ENCODE measurements at regions not wholly inside any gene's neighbourhood (a gene's known extent, or its start where the extent isn't known, plus 50 kb on each side); places are given as distances from the start of the nearest gene placed in this dataset.

GRCh38 chr7:49229246-49229645 is 304.9 kb downstream of the CDC14C start:
- TF ChIP-seq, protein P1, sequence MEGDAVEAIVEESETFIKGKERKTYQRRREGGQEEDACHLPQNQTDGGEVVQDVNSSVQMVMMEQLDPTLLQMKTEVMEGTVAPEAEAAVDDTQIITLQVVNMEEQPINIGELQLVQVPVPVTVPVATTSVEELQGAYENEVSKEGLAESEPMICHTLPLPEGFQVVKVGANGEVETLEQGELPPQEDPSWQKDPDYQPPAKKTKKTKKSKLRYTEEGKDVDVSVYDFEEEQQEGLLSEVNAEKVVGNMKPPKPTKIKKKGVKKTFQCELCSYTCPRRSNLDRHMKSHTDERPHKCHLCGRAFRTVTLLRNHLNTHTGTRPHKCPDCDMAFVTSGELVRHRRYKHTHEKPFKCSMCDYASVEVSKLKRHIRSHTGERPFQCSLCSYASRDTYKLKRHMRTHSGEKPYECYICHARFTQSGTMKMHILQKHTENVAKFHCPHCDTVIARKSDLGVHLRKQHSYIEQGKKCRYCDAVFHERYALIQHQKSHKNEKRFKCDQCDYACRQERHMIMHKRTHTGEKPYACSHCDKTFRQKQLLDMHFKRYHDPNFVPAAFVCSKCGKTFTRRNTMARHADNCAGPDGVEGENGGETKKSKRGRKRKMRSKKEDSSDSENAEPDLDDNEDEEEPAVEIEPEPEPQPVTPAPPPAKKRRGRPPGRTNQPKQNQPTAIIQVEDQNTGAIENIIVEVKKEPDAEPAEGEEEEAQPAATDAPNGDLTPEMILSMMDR (IDR thresholded peaks at IDR 0.05): no peak
- TF ChIP-seq POLR2A (IDR thresholded peaks at IDR 0.05) (no peak), POLR2AphosphoS5 (IDR thresholded peaks at IDR 0.05; ENCODE audit: insufficient read depth in 1 of 2, low read depth in 1 of 2) (no peak)
